Neuron (in vitro differentiated cells): ENCODE measurements at regions not wholly inside any gene's neighbourhood (a gene's known extent, or its start where the extent isn't known, plus 50 kb on each side); places are given as distances from the start of the nearest gene placed in this dataset.
"Not testable (repeated sequence)": the region's sequence is repeated elsewhere in the genome, so short reads cannot be mapped to it uniquely, and the experiment has no call there.

Source experiments
- H2AFZ ChIP-seq: one replicate; pipeline ENCODE4 v1.6.1; 2013; ENCODE audit warnings: low read depth, mild to moderate bottlenecking, inconsistent platforms, low read length, moderate library complexity
- H3K27me3 ChIP-seq: one replicate; pipeline ENCODE4 v1.6.1; 2013; ENCODE audit warnings: low read length; ENCODE audit not compliant: insufficient read depth
- H3K36me3 ChIP-seq: one replicate; pipeline ENCODE4 v1.6.1; 2013; ENCODE audit warnings: low read length; ENCODE audit not compliant: insufficient read depth
- H3K4me1 ChIP-seq: one replicate; pipeline ENCODE4 v1.6.1; 2013; ENCODE audit warnings: low read length; ENCODE audit not compliant: insufficient read depth
- H3K4me3 ChIP-seq: 2 replicates; pipeline ENCODE4 v1.5.1; 2013; ENCODE audit warnings: mild to moderate bottlenecking, low read length, moderate library complexity
- H3K9me3 ChIP-seq: one replicate; pipeline ENCODE4 v1.6.1; 2013; ENCODE audit warnings: low read length

- H2AFZ ChIP-seq, H3K9me3 ChIP-seq, H3K27me3 ChIP-seq, H3K4me3 ChIP-seq, H3K36me3 ChIP-seq, H3K4me1 ChIP-seq: not testable (repeated sequence)
Measured at GRCh38 chr4:160125576-160126287, 1022.9 kb downstream of the RAPGEF2 start.

GRCh38 chr4:160127211-160127610 is 1024.3 kb downstream of the RAPGEF2 start:
- Histone ChIP-seq H3K4me3 (no peak overlapping the region), H3K27me3 (no peaks in the 10 kb centered on the region), H3K36me3 (no peaks in the 10 kb centered on the region), H2AFZ (no peak overlapping the region), H3K9me3 (no peaks in the 10 kb centered on the region), H3K4me1 (no peaks in the 10 kb centered on the region)

- Histone ChIP-seq H3K4me3 (no peak overlapping the region), H2AFZ (no peak overlapping the region), H3K27me3 (no peaks in the 10 kb centered on the region), H3K36me3 (no peaks in the 10 kb centered on the region), H3K9me3 (no peaks in the 10 kb centered on the region), H3K4me1 (no peaks in the 10 kb centered on the region)
Measured at GRCh38 chr4:160129439-160129838, 1026.6 kb downstream of the RAPGEF2 start.

- Histone ChIP-seq H3K36me3 (no peaks in the 10 kb centered on the region), H3K27me3 (no peaks in the 10 kb centered on the region), H3K4me1 (no peaks in the 10 kb centered on the region), H3K4me3 (no peak overlapping the region), H2AFZ (no peak overlapping the region), H3K9me3 (no peaks in the 10 kb centered on the region)
Measured at GRCh38 chr4:160136021-160136420, 1033.1 kb downstream of the RAPGEF2 start.

GRCh38 chr4:160141206-160141605 is 1038.3 kb downstream of the RAPGEF2 start:
- Histone ChIP-seq H3K4me3 (no peak overlapping the region), H3K4me1 (no peaks in the 10 kb centered on the region), H3K27me3 (no peaks in the 10 kb centered on the region), H3K9me3 (no peaks in the 10 kb centered on the region), H3K36me3 (no peaks in the 10 kb centered on the region), H2AFZ (no peak overlapping the region)

GRCh38 chr4:160142579-160142978 is 1039.7 kb downstream of the RAPGEF2 start:
- Histone ChIP-seq H3K27me3 (no peaks in the 10 kb centered on the region), H3K36me3 (no peaks in the 10 kb centered on the region), H3K9me3 (no peaks in the 10 kb centered on the region), H3K4me1 (no peaks in the 10 kb centered on the region), H3K4me3 (no peak overlapping the region), H2AFZ (no peak overlapping the region)

GRCh38 chr4:160143574-160143973 is 1040.7 kb downstream of the RAPGEF2 start:
- H2AFZ ChIP-seq, result no peak overlapping the region
- no peak overlapping the region for H3K4me3 ChIP-seq
- no peaks in the 10 kb centered on the region for H3K9me3 ChIP-seq
- H3K27me3 ChIP-seq, result no peaks in the 10 kb centered on the region
- H3K36me3 ChIP-seq, result no peaks in the 10 kb centered on the region
- no peaks in the 10 kb centered on the region for H3K4me1 ChIP-seq

GRCh38 chr4:160159457-160159856 is 1056.6 kb downstream of the RAPGEF2 start:
- Histone ChIP-seq H3K4me1 (no peaks in the 10 kb centered on the region), H2AFZ (no peak overlapping the region), H3K27me3 (no peaks in the 10 kb centered on the region), H3K4me3 (no peak overlapping the region), H3K9me3 (no peaks in the 10 kb centered on the region), H3K36me3 (no peaks in the 10 kb centered on the region)

GRCh38 chr4:160161026-160161425 is 1058.1 kb downstream of the RAPGEF2 start:
- Histone ChIP-seq H2AFZ (no peak overlapping the region), H3K9me3 (no peaks in the 10 kb centered on the region), H3K4me1 (no peaks in the 10 kb centered on the region), H3K36me3 (no peaks in the 10 kb centered on the region), H3K27me3 (no peaks in the 10 kb centered on the region), H3K4me3 (no peak overlapping the region)

GRCh38 chr4:160175064-160175643 is 1072.3 kb downstream of the RAPGEF2 start:
- no peak overlapping the region for H3K4me3 ChIP-seq
- H3K27me3 ChIP-seq, result no peaks in the 10 kb centered on the region
- no peaks in the 10 kb centered on the region for H3K9me3 ChIP-seq
- no peak overlapping the region for H2AFZ ChIP-seq
- no peaks in the 10 kb centered on the region for H3K36me3 ChIP-seq
- H3K4me1 ChIP-seq, result no peaks in the 10 kb centered on the region

GRCh38 chr4:160180211-160180610 is 1077.3 kb downstream of the RAPGEF2 start:
- Histone ChIP-seq H2AFZ (no peak overlapping the region), H3K4me3 (no peak overlapping the region), H3K4me1 (no peaks in the 10 kb centered on the region), H3K27me3 (no peaks in the 10 kb centered on the region), H3K36me3 (no peaks in the 10 kb centered on the region), H3K9me3 (no peaks in the 10 kb centered on the region)

- Histone ChIP-seq H3K4me1 (no peaks in the 10 kb centered on the region), H3K27me3 (no peaks in the 10 kb centered on the region), H3K9me3 (no peaks in the 10 kb centered on the region), H3K36me3 (no peaks in the 10 kb centered on the region), H2AFZ (no peak overlapping the region), H3K4me3 (no peak overlapping the region)
Measured at GRCh38 chr4:160182727-160183126, 1079.8 kb downstream of the RAPGEF2 start.

- Histone ChIP-seq H3K9me3 (no peaks in the 10 kb centered on the region), H3K4me3 (no peak overlapping the region), H3K27me3 (no peaks in the 10 kb centered on the region), H2AFZ (no peak overlapping the region), H3K36me3 (no peaks in the 10 kb centered on the region), H3K4me1 (no peaks in the 10 kb centered on the region)
Measured at GRCh38 chr4:160184884-160185283, 1082.0 kb downstream of the RAPGEF2 start.

- Histone ChIP-seq H3K27me3 (no peaks in the 10 kb centered on the region), H3K4me1 (peaks cover 3% of the 10 kb centered on the region), H3K4me3 (no peak overlapping the region), H3K9me3 (no peaks in the 10 kb centered on the region), H3K36me3 (no peaks in the 10 kb centered on the region), H2AFZ (no peak overlapping the region)
Measured at GRCh38 chr4:160193787-160194186, 1090.9 kb downstream of the RAPGEF2 start.
